GM18867 (cell line): ENCODE measurements at regions not wholly inside any gene's neighbourhood (a gene's known extent, or its start where the extent isn't known, plus 50 kb on each side); places are given as distances from the start of the nearest gene placed in this dataset.
"Not testable (repeated sequence)": the region's sequence is repeated elsewhere in the genome, so short reads cannot be mapped to it uniquely, and the experiment has no call there.

Experiments
- ATAC-seq: cut with Tn5 transposase; IDR thresholded peaks from one replicate; pipeline ENCODE4 v1.9.1; 2021; ENCODE audit warnings: mild to moderate bottlenecking, moderate library complexity; ENCODE audit not compliant: unreplicated experiment

DNA sequence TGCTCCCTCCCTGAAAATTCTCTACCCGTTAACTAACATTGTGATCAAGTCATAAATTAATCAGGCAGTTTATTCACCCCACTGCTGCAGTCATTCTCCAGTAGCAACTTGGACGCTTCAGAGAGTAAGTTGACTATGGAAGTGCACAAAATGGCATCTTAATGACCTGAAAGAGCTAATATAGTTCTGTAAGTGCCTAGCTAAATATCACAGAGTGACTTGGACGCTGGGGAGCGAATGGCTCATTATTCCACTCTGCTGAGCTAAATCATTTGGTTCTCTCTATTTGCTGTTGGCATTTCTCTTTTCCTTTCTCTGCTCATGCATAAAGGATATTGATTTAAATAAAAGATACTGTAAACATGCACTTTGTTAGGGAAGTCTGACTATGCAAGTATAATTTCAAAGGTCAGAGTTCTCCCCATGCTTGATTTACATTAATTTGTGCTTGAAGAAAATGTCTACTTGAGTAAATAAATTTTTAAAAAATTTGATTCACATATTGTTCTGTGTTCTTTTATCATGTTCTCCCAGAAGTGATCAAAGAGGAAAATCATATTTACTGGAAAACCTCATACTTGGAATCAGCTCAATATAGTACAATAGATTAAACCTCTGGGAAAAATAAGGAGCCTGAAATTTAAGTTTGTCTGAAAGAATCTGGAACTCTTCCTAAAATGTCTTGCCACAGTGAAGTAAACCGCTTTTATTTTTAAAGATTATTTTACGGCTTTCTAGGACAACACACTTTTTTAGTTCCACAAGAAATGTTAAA, 169.5 kb upstream of the HAPLN1 start:
- ATAC-seq, result no peak

DNA sequence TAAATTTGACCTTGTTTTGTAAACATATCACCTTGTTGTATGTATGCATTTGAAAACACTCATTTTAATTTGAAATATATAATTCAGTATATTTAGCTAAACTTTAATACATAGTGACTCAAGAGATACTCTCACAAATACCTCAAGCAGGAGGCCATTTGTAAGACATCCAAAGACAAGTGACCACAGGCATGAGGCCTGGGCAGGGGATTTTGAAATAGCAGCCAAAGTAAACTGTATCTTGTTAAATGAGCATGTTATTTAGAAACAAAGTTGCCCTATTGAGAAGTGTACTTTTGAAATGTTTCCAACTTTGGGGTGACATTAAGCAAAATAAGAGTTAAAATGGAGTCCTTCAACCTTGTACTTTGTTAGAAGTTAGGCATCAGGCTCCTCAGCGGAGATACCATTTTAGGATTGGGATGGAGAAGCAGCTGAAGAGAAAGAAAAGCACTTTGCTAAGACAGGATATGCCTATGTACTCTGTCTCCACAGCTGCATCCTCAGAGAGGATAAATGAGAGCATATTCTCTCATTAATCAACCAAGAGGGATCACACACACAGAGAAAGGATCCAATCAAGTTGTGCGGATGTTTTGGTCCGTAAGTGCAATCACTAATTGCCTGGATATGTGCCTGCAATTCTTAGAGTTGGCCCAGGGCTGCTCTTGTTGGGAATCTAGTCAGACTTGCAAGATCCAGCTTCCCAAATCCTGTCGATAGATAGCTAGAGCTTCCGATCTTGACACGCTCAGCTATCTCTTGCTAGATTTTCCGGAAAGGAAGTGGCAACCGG, 157.5 kb upstream of the HAPLN1 start:
- no peak for ATAC-seq

DNA sequence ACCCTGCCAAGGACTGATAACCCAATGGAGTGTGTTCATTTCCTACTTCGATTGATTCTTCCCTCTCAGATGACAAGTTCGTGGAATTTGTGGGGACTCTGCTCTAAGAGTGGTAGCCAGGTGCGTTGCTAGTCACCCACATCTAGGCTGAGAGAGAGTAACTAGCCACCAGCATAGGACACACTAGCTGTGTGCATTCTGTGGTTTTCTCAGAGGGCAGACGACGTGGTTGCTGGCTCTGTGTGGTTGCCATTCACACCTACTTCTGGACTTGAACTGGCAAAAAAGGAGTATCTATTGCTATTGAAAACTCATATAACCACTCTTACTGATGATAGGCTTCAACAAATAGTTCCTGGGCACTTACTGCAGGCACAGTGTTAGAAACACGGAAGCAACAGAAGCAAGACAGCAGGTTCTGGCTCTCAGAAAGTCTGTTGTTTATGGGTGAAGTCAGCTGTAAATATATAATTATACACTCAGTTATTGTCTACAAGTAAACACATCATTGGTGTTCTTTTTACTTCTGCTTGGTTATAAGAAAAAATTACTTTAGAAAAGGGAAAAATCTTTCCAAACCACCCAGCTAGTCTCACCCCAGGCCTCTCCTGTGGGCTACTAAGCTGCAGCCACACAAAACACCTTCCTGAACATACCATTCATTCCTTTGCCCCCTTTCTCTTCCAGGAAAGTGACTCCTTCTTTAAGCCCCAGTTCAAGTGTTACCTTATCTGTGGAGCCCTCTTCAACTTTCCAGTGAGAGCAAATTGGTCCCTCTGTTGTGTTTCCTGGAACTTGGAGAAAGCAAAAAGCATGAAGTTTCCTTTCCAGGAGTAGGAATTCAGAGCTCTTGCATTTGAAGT, 151.1 kb upstream of the HAPLN1 start:
- ATAC-seq, result peak; percentile 60

DNA sequence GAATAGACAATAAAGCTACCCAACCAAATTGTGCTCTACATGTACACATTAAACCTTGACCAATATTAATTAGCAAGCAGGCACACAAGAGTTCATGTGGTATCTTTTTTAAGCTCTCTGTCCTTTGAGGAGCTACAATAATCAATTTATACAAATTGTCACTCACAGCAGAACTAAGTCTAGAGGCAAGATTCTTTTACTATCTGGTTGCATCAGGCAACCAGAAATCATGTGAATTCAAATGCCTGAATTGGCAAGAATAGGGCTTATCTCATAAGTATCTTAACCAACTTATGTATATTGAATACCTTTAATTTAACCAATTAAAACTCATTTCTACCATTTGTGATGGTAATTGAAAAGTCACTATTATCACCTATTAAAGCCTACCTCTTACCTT, 145.5 kb upstream of the HAPLN1 start:
- ATAC-seq, result no peak

DNA sequence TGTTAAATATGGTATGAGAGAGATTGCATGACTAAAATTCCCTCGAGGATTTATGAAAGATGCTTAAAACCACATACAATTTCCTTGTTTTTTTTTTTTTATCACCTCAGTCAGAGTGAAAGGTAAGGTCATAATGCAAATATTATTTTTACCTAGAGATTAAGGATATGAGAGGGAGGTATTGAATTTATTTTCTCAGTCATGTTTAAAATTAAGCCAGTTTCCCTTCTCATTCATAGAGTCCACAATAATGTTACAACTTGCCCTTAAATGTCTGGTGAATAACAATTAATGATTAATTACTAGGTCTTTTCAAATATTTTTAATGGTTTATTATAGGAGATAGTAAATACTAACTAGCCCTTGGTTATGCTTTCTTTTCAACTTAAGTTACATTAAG, 144.9 kb upstream of the HAPLN1 start:
- ATAC-seq, result no peak

DNA sequence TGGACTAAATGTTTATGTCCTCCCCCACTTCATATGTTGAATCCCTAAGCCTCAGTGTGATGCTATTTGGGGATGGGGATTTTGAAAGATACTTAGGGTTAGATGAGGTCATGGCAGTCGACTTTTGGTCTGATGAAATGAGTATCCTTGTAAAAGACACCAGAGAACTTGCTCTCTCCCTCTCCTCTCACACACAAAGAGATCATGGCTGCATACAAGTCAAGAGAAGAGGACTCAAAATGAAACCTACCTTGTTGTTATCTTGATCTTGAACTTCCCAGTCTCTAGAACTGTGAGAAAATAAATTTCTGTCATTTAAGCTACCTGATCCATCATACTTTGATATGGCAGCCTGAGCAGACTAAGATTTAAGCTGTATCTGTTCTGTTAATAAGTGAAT, 144.0 kb upstream of the HAPLN1 start:
- ATAC-seq, result no peak

DNA sequence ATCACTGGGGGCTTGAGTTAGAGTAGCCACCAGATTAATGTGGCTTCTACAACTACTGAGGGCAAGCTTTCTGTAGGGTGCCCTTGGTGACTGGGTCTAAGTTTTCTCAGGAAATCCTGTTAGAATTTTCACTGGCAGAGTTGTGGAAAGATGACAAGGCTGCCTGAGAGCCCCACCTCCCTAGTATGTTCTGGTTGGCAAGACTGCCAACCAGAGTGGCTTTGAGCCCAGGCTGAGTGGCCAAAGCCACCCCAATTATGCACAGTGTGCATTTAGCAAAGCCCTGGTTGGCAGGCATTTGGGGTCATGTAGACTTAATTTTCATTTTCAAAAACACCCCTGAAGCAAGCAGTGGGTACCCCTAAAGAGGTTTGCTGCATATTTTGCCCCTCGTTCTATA, 136.7 kb upstream of the HAPLN1 start:
- no peak for ATAC-seq

DNA sequence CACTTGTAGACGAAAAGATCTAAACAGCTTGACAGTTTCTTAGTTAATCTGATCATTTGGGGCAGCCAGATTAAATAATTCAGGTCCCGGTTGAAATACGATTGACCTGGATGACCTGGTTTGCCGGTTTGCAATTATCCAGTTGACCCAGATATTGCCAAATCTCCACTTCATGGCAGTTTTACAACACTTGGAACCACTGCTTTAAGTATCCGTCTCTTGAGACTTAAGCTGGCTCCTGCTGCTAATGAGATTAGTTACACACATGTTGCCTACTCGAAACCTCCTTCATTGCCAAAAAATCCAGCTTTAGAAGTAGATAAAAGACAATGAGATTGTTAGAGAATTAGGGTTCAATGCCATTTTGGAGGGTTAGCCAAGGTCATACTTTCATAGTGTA, 136.2 kb upstream of the HAPLN1 start:
- no peak for ATAC-seq

DNA sequence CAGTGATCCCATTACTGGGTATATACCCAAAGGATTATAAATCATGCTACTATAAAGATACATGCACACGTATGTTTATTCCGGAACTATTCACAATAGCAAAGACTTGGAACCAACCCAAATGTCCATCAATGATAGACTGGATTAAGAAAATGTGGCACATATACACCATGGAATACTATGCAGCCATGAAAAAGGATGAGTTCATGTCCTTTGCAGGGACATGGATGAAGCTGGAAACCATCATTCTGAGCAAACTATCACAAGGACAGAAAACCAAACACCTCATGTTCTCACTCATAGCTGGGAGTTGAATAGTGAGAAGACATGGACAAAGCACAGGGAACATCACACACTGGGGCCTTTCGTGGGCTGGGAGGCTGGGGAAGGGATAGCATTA, 129.8 kb upstream of the HAPLN1 start:
- ATAC-seq, result not testable (repeated sequence)

DNA sequence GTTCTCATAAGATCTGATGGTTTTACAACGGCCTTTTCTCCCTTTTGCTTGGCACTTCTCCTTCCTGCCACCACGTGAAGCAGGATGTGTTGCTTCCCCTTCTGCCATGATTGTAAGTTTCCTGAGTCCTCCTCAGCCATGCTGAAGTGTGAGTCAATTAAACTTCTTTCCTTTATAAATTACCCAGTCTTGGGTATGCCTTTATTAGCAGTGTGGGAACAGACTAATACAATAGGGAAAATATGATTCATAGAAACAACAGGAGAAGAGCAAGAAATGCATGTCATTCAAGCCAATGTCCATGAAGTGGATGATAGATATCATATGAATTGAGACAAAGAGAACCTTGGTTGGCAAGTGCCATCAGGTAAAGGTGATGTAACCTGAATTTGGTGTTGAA, 128.3 kb upstream of the HAPLN1 start:
- no peak for ATAC-seq

DNA sequence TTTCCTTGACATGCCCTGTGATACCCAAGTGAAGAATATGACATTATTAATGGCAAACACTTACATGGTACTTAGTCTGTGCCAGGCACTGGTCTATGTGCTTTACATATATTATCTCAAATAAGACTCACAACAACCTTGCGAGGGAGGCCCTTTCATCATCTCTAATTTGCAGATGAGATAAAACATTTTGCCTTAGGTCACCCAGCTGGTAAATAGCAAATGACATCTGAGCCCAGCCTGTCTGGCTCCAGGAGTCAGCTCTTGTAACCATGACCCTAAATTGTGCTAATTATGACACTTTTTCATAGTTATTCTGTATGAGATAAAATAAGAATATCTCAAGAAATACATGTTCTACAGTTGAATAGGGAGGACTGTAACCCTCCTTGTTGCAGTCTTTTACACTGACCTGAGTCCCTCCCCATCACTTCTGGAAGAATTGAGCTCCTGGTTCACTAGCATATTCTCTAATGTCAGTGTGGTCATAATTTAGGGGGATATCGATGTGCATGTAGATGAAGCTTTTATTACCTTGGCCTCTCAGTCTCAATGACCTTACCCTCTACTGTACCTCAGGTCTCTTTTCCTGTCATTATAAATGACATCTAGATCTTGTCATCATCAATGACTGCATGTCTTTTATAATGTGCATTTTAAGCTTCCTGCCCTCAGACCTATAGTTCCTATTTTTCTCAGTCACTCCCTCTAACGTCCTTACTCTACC, 126.1 kb upstream of the HAPLN1 start:
- no peak for ATAC-seq

DNA sequence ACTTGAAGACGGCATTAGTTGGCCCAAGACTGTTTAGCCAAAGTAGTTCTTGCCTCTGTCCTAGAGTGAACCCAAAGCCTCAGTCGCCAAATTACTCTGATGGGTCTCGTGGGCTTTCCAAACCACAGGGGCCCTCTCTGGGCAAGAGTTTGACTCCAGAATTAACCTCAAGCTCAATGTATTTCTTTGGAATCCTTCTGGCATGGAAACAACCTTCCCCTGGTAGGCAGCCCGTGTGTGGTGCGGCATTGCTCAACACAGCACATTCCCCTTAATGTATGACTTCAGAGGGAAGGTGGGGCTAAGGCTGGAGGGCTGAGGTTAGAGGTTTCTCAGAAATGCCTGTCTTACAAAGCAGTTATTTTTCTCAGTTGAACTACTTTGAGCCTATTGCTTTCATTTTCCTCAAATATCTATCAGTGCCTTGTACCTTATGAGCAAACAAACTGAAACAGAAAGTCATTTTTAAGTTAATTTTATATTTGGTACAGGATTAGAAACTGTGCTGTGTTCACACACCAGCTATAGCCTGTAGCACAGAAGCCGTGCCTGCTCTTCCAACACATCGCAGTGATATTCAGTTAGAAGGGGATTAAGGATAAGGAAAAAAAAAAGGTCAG, 123.9 kb upstream of the HAPLN1 start:
- ATAC-seq, result peak; percentile 97

DNA sequence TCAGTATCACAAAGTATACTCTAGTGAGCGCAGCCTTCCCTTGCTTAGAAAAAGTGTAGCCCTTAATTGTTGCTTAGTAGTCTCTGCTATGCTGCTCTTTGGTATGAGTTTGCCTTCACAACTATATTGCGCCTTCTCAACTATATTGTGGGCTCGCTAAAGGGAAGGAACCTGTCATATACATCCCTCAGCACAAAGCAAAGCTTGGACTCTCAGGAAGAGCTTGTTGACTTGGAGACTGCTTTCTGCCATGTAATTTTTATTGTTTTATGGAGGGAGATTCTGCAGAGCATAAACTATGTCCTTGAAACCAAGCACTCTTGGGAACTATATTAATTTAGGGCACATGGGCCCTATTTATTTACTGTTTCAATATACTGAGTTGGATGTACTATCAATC, 119.1 kb upstream of the HAPLN1 start:
- ATAC-seq, result no peak

DNA sequence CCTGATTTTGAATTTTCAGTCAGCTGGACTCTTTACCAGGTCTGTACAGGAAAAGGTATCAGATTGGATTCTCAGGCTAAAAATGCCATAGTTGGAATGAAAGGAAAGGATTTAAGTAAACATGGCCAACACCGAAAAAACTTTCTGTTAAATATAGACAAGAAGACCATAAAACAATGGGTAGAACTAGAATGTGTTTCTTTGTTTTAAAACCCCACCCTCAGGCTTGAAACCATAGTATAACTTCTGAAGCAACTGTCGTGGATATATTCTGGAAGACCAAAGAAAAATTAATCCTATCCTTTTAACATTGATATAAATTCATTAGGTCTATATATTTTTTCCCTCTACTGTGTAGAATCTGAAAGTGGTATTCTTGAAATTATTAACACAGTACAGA, 118.6 kb upstream of the HAPLN1 start:
- no peak for ATAC-seq

DNA sequence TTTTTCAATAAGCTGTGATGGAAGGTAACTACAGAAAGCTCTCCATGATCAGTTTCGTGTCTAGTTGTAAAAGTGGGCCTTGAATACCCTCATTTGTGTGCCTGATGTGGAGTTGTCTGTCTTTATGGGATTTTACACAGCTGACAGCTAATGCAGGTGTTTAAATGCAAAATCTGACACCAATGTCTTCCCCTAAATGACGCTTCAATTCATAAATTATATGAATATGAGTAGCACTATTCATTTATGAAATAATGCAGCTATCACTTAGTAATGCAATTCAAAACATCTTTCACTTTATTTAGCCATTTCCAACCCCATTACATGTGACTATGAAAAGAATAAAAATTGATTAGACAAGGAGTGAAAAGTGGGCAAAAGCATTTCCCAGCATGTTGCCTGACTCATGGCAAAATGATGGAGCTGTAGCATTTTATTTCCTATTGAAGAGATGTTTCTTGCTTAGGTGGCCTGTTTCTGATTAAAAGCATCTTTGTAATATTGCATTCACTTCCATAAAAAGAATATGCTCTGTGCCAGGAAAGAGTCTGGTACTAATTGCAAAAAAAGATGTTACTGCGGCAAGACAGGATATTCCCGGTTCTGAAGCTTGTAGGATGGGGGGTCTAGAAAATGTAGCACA, 116.7 kb upstream of the HAPLN1 start:
- ATAC-seq, result no peak

DNA sequence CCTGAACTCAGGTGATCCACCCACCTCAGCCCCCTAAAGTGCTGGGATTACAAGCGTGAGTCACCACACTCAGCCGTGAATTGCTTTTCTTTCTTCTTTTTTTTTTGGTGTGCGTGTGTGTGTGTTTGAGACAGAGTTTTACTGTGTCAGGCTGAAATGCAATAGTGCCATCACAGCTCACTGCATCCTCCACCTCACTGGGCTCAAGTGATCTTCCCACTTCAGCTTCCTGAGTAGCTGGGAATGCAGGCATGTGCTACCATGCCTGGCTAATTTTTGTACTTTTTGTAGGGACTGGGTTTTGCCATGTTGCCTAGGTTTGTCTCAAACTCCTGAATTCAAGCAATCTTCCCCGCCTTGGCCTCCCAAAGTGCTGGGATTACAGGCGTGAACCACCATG, 113.7 kb upstream of the HAPLN1 start:
- no peak for ATAC-seq

DNA sequence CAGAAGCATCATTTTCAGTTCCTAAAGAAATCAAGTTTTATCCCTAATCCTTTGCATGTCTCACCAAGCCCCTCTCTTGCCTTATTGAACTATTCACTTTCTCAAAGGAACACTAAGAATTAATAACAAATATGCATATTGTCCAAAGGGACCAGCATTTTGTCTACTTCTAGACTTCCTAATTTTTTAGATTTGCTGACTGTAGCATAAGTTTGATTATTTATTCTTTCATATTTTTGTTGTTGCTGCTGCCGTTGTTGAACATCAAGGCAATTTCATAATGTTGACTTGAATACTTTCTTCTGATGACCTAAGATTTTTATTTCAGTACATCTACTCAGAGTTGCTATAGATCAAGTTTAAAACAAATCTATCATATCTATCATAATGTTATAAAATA, 111.2 kb upstream of the HAPLN1 start:
- ATAC-seq, result no peak

DNA sequence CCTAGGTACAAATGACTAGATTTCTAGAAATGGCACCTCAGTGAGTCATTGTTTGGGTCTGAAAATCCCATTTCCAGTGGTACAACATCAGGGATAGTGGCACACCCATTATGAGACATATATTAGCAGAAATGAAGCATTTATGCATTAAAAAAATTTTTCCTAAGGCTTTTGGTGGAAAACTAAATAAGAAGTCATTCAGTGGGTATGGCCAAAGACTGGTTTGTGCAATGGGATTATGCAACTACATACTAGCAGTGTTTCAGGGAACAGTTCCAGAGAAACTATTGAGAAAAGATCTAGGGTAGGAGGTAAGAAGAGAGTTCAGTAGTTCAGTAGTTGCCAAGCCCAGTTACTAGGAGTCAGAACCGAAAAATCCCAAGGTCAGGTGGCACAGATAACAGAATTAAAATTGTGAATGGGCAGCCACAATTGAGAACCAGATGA, 106.5 kb upstream of the HAPLN1 start:
- no peak for ATAC-seq

DNA sequence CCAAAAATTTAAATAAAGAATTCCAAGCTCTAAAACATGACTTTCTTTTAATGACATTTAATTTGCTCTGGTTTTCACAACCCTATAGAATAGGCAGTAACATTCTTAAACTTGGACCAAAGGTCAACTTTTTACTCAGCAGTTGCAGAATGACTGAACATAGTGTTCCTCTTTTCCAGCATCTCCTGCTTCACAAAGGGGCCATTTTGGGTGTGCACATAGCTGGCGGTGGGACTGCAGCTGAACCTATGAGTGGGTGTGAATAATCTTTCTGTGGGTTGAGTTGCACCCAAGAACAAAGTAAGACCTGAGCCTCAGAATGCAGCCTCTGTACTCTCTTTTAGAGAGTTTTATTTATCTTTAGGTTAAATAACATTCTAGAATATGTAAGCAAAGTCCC, 96.9 kb upstream of the HAPLN1 start:
- peak; percentile 61 for ATAC-seq

DNA sequence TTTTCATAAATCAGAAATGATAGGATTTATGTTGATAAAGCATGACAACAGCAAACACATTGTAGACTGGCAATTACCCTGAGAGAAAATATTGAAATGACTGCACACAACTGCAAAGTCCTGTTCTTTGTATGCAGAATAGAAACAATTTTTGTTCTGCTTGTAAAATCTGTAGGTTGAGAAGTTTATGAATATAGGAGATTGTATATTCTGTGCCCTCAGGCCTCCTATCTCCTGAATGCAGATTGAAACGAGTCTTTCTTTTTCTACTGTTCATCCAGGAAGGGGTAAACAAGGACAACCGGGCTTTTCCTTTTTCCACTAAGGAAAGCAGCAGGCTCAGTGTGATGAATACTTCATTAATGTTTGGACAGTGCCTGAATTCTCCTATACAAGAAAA, 95.0 kb upstream of the HAPLN1 start:
- no peak for ATAC-seq
